RPMI7951 (cell line): ENCODE measurements at regions not wholly inside any gene's neighbourhood (a gene's known extent, or its start where the extent isn't known, plus 50 kb on each side); places are given as distances from the start of the nearest gene placed in this dataset.
A peak's percentile ranks its signal among the peaks of the same experiment; 100 is the strongest.
"Not testable (repeated sequence)": the region's sequence is repeated elsewhere in the genome, so short reads cannot be mapped to it uniquely, and the experiment has no call there.

Source experiments
- DNase-seq: peaks from one replicate; pipeline ENCODE4 v3.0.0-alpha.2; 2012; ENCODE audit warnings: low read depth

DNA sequence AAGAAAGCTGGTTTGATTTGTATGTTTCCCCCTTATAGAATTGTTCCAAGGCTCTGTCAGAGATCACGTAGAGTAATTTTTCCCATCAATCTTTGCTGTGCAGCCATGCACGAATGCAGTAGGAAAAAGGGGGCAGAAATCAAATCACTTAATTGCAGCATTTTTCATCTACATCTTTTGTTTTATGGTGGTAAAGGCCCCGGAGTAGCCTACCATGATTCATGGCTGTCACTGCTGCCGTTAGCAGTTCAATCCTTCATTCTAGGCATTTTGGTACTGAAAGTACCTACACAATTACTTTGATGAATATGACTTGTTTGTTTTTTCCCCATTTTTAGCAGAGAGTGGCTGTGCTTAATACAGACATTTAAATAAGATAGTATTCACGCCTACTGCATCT, 631.9 kb upstream of the MMS22L start:
- DNase-seq, result no peak

- DNase-seq, result no peak
Observed at GRCh38 chr6:97915537-97915936, 632.5 kb upstream of the MMS22L start.

GRCh38 chr6:97917369-97917768, 634.4 kb upstream of the MMS22L start:
- no peak for DNase-seq

- no peak for DNase-seq
Observed at GRCh38 chr6:97919046-97919445, 636.0 kb upstream of the MMS22L start.

GRCh38 chr6:97919631-97920030, 636.6 kb upstream of the MMS22L start:
- DNase-seq, result no peak

- DNase-seq, result no peak
Observed at GRCh38 chr6:97923249-97923648, 640.2 kb upstream of the MMS22L start.

DNA sequence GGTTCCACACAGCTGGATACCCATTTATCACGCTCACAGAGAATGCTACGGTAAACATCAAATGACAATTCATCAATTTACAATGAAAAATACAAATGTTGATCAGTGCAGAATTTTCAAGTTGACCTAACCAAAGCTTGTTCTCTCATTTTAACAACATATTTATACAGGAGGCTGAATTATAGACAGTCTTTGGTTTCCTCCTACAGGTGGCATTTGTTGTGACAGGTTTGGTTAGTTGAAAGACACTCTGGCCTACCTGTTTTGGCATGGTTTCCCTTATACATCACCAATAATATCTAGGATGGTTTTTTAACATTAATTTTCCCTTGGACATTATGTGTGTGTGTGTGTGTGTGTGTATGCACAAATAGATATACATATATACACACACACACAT, 642.5 kb upstream of the MMS22L start:
- DNase-seq, result no peak

GRCh38 chr6:97939440-97940168, 656.6 kb upstream of the MMS22L start:
- no peak for DNase-seq

DNA sequence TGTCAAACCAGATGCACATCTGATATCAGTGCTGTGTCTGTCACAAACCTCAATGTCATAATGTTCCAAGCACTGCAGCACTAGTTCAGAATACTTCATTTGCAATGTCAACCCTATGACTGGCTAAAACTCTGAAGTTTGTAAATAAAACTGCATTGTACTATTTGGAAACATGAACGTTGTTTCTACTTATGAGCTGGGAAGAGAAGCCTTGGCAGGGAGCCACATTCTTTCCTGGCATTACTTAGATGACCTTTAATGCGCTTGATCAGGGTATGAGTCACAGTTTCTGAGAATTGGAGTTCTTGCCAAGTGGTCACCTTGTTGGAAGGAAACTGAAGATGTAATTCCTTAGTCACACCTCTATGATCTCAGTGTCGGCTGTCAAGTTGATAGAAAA, 664.8 kb upstream of the MMS22L start:
- DNase-seq, result peak; percentile 59

GRCh38 chr6:97958134-97958533, 675.1 kb upstream of the MMS22L start:
- DNase-seq, result peak; percentile 56

- no peak for DNase-seq
Observed at GRCh38 chr6:97963193-97963592, 680.2 kb upstream of the MMS22L start.

DNA sequence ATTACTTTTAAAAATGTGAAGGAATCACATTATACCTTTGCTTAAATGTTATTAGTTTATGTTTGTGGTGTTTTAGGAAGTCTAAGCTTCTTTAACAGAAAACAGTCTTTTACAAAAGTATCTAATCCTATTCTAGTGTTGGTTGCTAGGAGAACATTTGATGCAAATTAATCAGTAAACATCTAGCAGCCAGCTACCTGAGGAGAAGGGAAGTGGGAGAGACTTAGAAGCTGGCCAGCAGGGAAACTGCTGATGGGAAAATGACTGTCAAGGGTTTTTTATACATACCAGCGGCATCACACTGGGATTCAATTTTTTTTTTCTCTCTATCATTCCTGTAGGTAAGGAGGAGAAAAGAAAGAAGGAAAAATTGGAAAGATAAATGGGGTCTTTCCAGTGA, 686.0 kb upstream of the MMS22L start:
- no peak for DNase-seq

DNA sequence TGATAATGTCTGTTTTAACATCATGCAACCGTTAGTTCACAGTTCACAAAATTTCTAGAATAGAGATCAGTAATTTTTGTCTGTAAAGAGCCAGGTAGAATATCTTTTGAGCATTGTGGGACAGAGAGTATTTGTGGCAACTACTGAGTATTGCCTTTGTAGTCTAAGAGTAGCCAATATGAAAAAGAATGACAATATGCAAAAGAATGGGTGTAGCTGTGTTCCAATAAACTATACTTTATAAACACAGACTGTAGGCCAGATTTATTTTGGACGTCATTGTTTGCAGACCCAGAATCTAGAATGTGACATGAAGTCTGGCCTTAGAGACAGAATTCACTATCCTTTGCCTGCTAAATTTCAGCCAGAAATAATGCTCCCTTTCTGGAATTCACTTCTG, 694.1 kb upstream of the MMS22L start:
- DNase-seq, result no peak

- DNase-seq, result peak; percentile 12
Observed at GRCh38 chr6:97978855-97979271, 695.8 kb upstream of the MMS22L start.

DNA sequence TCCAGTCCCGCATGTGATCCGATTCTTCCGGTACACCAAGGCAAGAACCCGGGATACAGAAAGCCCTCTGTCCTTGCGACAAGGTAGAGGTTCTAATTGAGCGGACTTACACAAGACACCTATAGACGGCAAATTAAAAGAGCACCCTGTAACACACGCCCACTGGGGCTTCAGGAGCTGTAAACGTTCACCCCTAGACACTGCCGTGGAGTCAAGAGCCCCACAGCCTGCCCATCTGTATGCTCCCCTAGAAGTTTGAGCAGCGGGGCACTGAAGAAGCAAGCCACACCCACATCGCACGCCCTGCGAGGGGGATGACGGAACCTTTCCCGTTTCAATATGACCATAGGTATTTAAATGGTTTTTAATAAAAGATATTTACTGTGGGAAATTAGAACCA, 696.3 kb upstream of the MMS22L start:
- DNase-seq, result not testable (repeated sequence)

- DNase-seq, result no peak
Observed at GRCh38 chr6:97989451-97989850, 706.4 kb upstream of the MMS22L start.

GRCh38 chr6:97995158-97995557, 712.1 kb upstream of the MMS22L start:
- no peak for DNase-seq

- DNase-seq, result no peak
Observed at GRCh38 chr6:98002678-98003077, 719.7 kb upstream of the MMS22L start.

DNA sequence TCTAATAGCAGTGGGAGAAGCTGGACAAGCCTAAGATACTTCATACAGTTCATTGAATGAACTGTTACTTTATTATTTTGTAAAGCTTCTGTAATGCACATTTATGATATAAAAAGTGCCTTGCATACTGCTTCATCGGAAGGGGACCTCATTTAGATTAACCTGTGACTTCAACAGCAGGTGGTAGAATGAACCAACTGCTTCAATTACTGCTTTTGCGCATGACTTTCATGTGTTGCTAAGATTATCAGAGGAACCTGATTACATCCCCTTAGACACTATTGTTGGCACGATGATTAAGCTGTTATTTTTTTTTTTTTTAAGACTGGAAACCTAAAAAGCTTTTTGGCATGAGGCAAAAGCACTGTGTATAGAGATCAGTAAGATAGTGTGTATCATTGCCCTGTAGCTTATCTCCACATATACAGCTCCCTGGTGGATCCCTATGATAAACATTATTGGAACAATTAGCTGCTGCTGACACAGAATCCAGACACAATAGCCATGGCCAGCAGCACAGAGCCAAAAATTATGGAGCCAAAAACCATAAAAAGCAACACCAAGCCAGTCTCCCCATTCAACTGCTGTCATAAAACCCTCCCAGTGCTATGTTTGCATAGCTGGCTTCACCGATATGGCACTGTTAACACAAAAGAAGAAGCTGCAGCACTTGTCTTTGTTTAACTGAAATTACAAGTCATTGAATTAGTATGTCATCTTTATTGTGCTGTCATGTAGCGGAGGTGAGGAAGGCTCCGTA, 731.6 kb upstream of the MMS22L start:
- no peak for DNase-seq

DNA sequence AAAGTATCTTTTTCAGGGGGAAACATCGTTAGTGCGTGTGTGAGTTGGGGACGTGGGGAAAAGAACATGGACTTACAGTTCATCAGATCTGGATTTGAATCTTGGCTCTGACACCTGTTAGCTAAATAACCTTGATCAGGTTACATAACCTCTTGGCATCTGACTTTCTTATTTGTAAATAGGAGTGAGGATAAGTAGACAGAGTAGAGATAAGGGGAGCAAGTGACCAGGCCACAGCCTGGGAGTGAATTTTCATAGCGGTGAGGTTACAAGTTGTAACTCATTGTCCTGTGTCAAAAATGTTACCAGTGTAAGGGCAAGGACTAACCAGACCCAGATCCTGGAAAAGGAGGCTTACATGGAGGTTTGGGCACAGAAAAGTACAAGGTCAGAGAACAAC, 733.5 kb upstream of the MMS22L start:
- no peak for DNase-seq

GRCh38 chr6:98020222-98020621, 737.2 kb upstream of the MMS22L start:
- DNase-seq, result no peak

DNA sequence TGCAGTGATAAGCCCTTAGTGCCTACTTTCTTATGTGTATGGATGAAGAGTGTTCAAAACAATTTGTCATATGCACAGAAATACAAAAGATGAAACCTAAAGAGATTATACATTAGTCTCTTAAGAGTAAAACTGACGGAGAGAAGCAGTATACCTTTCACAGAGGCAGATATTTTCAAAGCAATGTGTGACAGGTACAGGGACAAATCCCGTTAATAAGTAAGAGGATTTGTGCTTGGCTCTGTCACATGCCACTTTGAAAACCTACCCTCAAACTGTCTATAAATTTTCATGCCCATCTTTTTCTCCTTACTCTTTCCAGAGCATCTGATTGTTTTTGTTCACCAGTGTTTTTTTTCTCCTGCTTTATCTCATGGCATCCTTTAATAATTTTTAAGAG, 741.3 kb upstream of the MMS22L start:
- DNase-seq, result no peak

DNA sequence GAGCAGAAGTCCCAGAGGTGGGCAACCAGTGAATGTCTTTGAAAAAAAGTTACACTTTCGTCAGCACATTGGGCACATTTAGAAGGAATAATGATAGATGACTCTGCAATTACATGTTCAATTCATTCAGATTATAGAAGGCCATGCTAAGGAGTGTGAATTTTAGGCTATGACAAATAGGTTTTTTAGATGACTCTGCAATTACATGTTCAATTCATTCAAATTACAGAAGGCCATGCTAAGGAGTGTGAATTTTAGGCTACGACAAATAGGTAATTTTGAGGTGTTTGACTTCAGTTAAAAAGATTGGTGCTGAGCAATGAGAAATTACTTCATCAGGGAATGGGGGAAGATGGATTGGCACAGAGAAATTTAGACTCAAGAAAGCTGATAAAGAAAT, 744.9 kb upstream of the MMS22L start:
- DNase-seq, result no peak

DNA sequence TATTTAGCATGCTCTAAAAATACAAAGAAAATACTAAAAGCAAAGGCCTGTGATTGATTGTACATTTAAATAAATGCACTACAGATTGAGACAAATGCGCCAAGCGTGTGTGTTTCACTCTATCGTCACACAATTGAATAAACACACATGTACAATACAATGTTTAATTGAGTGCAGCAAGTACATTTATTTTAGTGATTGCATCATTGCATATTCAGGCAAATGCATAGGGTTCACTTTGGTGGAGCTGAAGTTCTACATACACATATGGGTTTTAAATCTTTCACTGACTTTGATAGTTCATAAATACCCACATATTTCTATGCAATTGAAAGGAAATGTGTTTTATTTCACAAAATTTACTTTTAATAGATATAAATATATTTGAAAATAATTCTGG, 750.6 kb upstream of the MMS22L start:
- no peak for DNase-seq
